ENCODE measurements at regions not wholly inside any gene's neighbourhood (a gene's known extent, or its start where the extent isn't known, plus 50 kb on each side); places are given as distances from the start of the nearest gene placed in this dataset.
"Not testable (repeated sequence)": the region's sequence is repeated elsewhere in the genome, so short reads cannot be mapped to it uniquely, and the experiment has no call there.

- not testable (repeated sequence) for H3K4me1 Mint-ChIP-seq; H3K9me3 Mint-ChIP-seq; ATAC-seq; H3K27ac Mint-ChIP-seq; H3K4me3 Mint-ChIP-seq; H3K36me3 Mint-ChIP-seq (ENCODE audit: low read depth); H3K27me3 Mint-ChIP-seq; DNase-seq
These were observed 162.1 kb upstream of the ZNF658 start for GRCh38 chr9:66738418-66738817.

GRCh38 chr9:66740136-66740535, 160.4 kb upstream of the ZNF658 start:
- not testable (repeated sequence) for H3K4me3 Mint-ChIP-seq; H3K27me3 Mint-ChIP-seq; H3K27ac Mint-ChIP-seq; H3K36me3 Mint-ChIP-seq (ENCODE audit: low read depth); H3K4me1 Mint-ChIP-seq; ATAC-seq; DNase-seq; H3K9me3 Mint-ChIP-seq

DNA sequence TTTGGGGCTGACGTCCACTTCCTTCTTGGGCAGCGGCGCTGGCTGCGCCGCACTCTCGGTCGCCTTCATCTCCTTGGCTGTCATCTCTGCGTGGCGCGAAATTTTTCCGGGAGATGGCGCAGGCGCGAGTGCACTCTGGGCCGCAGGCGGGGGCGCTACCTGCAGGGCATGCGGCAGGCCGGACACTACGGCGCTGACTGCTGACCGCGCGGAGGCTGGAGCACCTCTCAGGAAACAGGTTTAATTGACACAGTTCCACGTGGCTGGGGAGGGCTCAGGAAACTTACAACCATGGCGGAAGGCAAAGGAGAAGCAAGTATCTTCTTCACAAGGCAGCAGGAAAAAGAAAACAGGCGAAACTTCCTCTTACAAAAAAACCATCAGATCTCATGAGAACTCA, 154.7 kb upstream of the ZNF658 start:
- not testable (repeated sequence) for H3K27me3 Mint-ChIP-seq; H3K4me3 Mint-ChIP-seq; H3K9me3 Mint-ChIP-seq; DNase-seq; H3K27ac Mint-ChIP-seq; ATAC-seq; H3K36me3 Mint-ChIP-seq (ENCODE audit: low read depth); H3K4me1 Mint-ChIP-seq

DNA sequence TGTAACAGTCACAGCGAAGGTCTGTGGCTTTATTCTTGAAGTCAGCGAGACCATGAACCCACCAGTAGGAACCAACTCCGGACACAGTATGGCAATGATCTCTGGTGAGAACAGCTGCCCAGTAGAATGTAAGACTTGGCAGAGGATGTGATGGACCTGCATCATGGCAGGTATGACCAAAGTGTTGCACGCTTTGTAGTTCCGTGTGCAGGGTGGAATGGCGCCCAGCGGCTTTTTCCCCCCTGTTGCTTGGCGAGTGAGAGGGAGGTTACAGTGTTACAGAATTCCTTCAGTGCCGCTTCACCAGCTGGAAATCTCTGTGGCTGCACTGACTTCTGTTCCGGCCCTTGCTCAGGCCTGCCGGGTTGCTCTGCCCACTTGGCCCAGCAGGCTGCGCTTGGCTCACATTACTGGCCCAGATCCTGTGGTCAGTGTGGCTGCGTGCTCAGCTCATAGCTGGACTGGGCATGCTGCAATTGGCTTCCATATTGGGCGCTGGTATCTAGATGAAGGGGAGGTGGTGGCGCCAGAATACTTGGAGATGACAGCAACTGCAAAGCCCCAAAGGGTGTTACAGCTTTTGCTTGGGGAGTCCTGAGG, 148.1 kb upstream of the ZNF658 start:
- not testable (repeated sequence) for H3K9me3 Mint-ChIP-seq; DNase-seq; H3K4me1 Mint-ChIP-seq; H3K4me3 Mint-ChIP-seq; ATAC-seq; H3K27ac Mint-ChIP-seq; H3K27me3 Mint-ChIP-seq; H3K36me3 Mint-ChIP-seq (ENCODE audit: low read depth)

- DNase-seq; ATAC-seq; H3K4me3 Mint-ChIP-seq; H3K9me3 Mint-ChIP-seq; H3K4me1 Mint-ChIP-seq; H3K36me3 Mint-ChIP-seq (ENCODE audit: low read depth); H3K27me3 Mint-ChIP-seq; H3K27ac Mint-ChIP-seq: not testable (repeated sequence)
These were observed 140.6 kb upstream of the ZNF658 start for GRCh38 chr9:66759825-66760492.

DNA sequence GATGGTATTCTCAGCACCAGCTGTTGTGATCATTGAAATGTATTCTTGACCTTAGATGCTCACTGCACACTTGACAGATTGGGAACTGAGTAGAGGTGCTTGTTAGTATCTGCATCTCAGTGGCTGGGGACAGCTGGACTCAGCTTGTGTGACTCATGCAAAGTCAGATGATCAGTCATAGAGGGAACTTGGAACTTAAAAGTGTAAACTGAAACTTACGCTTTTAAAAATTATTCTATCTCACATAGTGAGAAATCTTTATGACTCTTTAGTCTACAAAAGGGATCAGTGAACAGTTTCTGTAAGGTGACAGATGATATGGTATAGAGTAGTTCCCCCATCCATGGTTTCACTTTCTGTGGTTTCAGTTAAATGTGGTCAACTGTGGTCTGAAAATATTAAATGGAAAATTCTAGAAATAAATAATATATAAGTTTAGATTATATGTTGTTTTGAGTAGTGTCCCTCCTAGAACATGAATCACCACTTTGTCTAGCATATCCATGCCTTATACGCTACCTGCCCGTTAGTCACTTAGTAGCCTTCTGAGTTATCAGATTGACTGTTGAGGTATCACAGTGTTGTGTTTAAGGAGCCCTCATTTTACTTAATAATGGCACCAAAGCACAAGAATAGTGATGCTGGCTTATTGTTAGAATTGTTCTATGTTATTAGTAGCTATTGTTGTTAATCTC, 135.6 kb upstream of the ZNF658 start:
- not testable (repeated sequence) for DNase-seq; H3K9me3 Mint-ChIP-seq; H3K4me3 Mint-ChIP-seq; H3K27ac Mint-ChIP-seq; H3K36me3 Mint-ChIP-seq (ENCODE audit: low read depth); H3K27me3 Mint-ChIP-seq; H3K4me1 Mint-ChIP-seq
- ATAC-seq, result peak; percentile 43

- H3K27me3 Mint-ChIP-seq, ATAC-seq: not testable (repeated sequence)
These were observed 135.0 kb upstream of the ZNF658 start for GRCh38 chr9:66765531-66765930.

DNA sequence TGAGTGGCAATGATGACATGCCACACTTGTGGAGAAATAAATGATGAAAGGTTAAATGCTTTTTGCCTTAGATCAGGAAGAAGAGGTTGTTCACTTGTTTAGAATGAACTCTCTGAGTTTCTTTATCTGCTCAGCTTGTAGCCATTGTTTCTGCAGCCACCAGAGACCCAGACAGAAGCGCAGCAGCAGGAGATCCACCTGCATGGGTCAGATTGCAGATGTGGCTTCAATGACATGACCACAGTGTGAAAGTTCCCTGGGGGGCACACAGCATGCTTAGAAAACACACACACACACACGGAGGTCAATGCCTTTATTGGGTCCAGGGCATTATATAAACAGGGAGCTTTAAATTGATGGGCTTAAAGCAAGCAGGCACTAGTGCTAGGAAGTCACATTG, 129.0 kb upstream of the ZNF658 start:
- H3K4me1 Mint-ChIP-seq; H3K4me3 Mint-ChIP-seq; ATAC-seq; H3K27me3 Mint-ChIP-seq; H3K9me3 Mint-ChIP-seq; H3K36me3 Mint-ChIP-seq (ENCODE audit: low read depth); DNase-seq; H3K27ac Mint-ChIP-seq: not testable (repeated sequence)

More at GRCh38 chr9:66765531-66765930, 135.0 kb upstream of the ZNF658 start:
- not testable (repeated sequence) for H3K4me3 Mint-ChIP-seq; DNase-seq; H3K36me3 Mint-ChIP-seq (ENCODE audit: low read depth); H3K4me1 Mint-ChIP-seq; H3K9me3 Mint-ChIP-seq; H3K27ac Mint-ChIP-seq

- not testable (repeated sequence) for H3K4me1 Mint-ChIP-seq
These were observed 125.9 kb upstream of the ZNF658 start for GRCh38 chr9:66774618-66775017.

GRCh38 chr9:66779944-66780661, 120.4 kb upstream of the ZNF658 start:
- not testable (repeated sequence) for H3K9me3 Mint-ChIP-seq; H3K27me3 Mint-ChIP-seq; DNase-seq; H3K4me1 Mint-ChIP-seq; H3K4me3 Mint-ChIP-seq; H3K27ac Mint-ChIP-seq; H3K36me3 Mint-ChIP-seq (ENCODE audit: low read depth); ATAC-seq

More at GRCh38 chr9:66774618-66775017, 125.9 kb upstream of the ZNF658 start:
- H3K4me3 Mint-ChIP-seq; H3K27ac Mint-ChIP-seq; H3K36me3 Mint-ChIP-seq (ENCODE audit: low read depth); ATAC-seq; H3K9me3 Mint-ChIP-seq; DNase-seq; H3K27me3 Mint-ChIP-seq: not testable (repeated sequence)

DNA sequence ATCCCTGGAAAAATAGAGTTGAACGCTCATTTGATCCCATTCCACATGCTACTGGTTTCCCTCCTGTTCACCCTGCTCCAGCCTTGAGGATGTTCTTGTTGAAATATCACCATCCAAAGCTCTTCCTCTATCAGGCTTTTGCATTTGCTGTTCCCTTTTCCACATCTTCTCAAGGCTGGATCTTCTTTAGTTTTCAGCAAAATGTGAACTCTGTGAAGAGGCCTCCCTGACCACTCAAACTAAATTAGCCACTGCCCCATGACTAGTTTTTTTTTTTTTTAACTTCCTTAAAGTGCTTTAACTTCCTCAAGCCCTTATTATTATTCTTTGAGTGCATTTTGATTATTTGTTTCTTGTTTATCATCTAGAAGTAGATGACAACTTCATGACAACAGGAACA, 119.3 kb upstream of the ZNF658 start:
- H3K4me3 Mint-ChIP-seq; ATAC-seq; H3K4me1 Mint-ChIP-seq; H3K27ac Mint-ChIP-seq; DNase-seq; H3K36me3 Mint-ChIP-seq (ENCODE audit: low read depth); H3K27me3 Mint-ChIP-seq; H3K9me3 Mint-ChIP-seq: not testable (repeated sequence)

DNA sequence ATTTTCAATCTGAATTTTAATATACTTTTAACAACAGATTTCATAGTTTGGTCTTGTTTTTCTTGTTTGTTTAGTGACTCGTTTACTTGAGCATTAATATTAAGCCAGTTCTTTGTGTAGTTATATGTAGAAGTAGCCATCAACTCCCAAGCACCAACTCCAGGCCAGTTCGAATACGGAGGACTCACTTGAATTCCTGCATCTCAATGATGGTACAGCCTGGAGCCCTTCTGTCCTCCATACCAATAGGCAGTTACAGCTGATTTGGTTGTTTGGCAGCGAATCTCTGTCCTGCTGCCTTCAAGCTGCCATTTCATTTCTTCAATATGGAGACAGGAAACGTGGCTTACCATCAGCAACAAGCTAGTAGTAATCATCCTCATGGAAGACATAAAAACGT, 118.5 kb upstream of the ZNF658 start:
- not testable (repeated sequence) for H3K36me3 Mint-ChIP-seq (ENCODE audit: low read depth); H3K4me3 Mint-ChIP-seq; DNase-seq; H3K4me1 Mint-ChIP-seq; ATAC-seq; H3K9me3 Mint-ChIP-seq; H3K27me3 Mint-ChIP-seq; H3K27ac Mint-ChIP-seq

DNA sequence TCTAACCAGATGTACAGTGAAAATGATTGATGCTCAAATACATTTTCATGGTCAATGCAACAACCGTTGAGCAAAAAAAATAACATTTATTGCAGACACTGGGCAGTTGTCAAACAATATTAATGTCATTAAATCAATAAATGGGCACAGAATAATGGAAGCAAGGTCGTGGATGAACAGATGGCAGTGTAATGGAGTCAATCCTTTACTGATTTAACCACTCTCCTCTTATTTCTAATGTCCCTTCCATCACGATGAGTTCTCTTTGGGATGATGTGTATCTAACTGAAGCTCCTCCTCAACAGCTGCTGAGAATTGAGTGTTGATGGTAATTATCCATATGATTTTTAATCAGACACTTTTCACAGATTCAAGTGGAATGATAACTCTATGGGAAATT, 114.9 kb upstream of the ZNF658 start:
- not testable (repeated sequence) for H3K27ac Mint-ChIP-seq; H3K27me3 Mint-ChIP-seq; H3K4me1 Mint-ChIP-seq; ATAC-seq; H3K9me3 Mint-ChIP-seq; DNase-seq; H3K36me3 Mint-ChIP-seq (ENCODE audit: low read depth); H3K4me3 Mint-ChIP-seq

- not testable (repeated sequence) for ATAC-seq; H3K27me3 Mint-ChIP-seq; DNase-seq; H3K9me3 Mint-ChIP-seq; H3K4me1 Mint-ChIP-seq; H3K27ac Mint-ChIP-seq; H3K36me3 Mint-ChIP-seq (ENCODE audit: low read depth); H3K4me3 Mint-ChIP-seq
These were observed 109.3 kb upstream of the ZNF658 start for GRCh38 chr9:66791092-66791750.

All from activated naive CD8-positive, alpha-beta T cell treated with anti-CD3 and anti-CD28 coated beads, Interleukin-2, amount 50 U/mL, for 24 hours (primary cell).